AML-193 (cell line): ENCODE measurements at regions not wholly inside any gene's neighbourhood (a gene's known extent, or its start where the extent isn't known, plus 50 kb on each side); places are given as distances from the start of the nearest gene placed in this dataset.
A peak's percentile ranks its signal among the peaks of the same experiment; 100 is the strongest.

Source experiments
- DNase-seq, 2 experiments: peaks; one replicate each; lab custom pipeline; 2025; lab: John Stamatoyannopoulos, UW

- no peak for DNase-seq
These were observed 71.1 kb upstream of the RFC3 start for GRCh38 chr13:33746867-33747266.

- DNase-seq: no peak
These were observed 66.8 kb upstream of the RFC3 start for GRCh38 chr13:33751151-33751550.

DNA sequence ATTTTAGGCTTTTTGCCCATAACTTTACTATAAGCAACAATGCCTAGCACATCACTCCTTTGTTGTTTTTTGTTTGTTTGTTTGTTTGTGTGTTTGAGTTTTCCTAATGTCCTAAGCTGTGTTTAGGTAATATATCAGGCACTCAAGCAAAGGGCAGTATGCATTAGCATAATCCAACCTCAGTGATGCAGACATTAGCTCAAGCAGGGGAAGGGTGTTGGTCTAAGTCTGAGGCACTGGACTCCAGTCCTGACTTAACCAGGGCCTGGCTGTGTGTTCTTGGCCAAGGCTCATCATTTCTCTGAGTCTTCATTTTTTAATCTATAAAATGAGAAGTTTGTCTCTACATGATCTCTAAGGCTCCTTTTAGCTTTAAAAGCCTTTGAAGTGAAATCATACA lies 65.9 kb upstream of the RFC3 start:
- DNase-seq: no peak

- DNase-seq: no peak
These were observed 65.4 kb upstream of the RFC3 start for GRCh38 chr13:33752597-33752996.

DNA sequence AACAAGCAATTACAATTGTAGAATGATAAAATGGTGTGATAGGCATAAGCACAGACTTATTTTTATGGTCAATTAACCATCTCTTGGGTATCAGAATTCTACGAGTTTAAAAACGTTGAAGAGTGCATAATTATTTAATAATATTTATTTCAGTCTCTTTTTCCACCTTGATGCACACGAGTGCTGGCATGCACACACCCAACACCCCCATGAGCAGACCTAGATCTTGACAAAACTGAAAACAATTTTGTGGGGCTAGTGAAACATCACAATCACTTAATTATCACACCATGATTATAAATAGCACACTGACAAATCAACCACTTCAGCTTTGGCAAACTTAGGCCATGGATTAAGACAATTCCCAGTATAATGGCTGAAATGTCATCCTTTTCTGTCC lies 61.0 kb upstream of the RFC3 start:
- DNase-seq: no peak

- no peak for DNase-seq
These were observed 60.2 kb upstream of the RFC3 start for GRCh38 chr13:33757713-33758112.

- DNase-seq: no peak
These were observed 59.8 kb upstream of the RFC3 start for GRCh38 chr13:33758113-33758512.

GRCh38 chr13:33761740-33762139 lies 56.2 kb upstream of the RFC3 start:
- DNase-seq: peak in 1 of 2 experiments; percentile 3

GRCh38 chr13:33763021-33763420 lies 54.9 kb upstream of the RFC3 start:
- DNase-seq: no peak

DNA sequence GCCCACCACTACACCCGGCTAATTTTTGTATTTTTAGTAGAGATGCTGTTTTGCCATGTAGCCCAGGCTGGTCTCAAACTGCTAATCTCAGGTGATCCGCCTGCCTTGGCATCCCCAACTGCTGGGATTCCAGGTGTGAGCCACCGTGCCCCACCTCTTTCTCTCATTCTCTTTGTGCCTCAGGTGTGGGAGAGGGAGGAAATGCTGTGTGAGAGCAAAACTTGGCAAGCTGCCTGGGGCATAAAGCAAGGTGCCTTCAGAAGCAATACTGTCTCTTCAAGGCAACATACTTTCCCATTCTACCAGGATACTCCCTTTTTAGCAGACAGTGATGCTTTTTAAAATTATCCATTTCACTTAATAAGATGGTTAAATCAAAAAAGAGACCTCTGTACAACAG lies 53.2 kb upstream of the RFC3 start:
- DNase-seq: no peak

GRCh38 chr13:33766329-33767123 lies 51.4 kb upstream of the RFC3 start:
- no peak for DNase-seq

GRCh38 chr13:33767140-33767539 lies 50.8 kb upstream of the RFC3 start:
- no peak for DNase-seq
